Mesendoderm (in vitro differentiated cells): ENCODE measurements at regions not wholly inside any gene's neighbourhood (a gene's known extent, or its start where the extent isn't known, plus 50 kb on each side); places are given as distances from the start of the nearest gene placed in this dataset.

Experiments
- DNase-seq: peaks from one replicate; pipeline ENCODE4 v3.0.0; 2013
- H2AK5ac ChIP-seq: 2 replicates; pipeline ENCODE4 v1.6.1; 2013; ENCODE audit warnings: low read length, inconsistent platforms
- H2BK120ac ChIP-seq: 2 replicates; pipeline ENCODE4 v1.6.1; 2013; ENCODE audit warnings: low read depth, mild to moderate bottlenecking, low read length, moderate library complexity, mixed read lengths
- H2BK15ac ChIP-seq: replicated peaks from 2 replicates; pipeline ENCODE4 v1.6.1; 2013; ENCODE audit warnings: low read depth, mild to moderate bottlenecking, moderate library complexity
- H2BK5ac ChIP-seq: 2 replicates; pipeline ENCODE4 v1.6.1; 2013; ENCODE audit warnings: low read length, inconsistent platforms
- H3K18ac ChIP-seq: 2 replicates; pipeline ENCODE4 v1.6.1; 2013; ENCODE audit warnings: mild to moderate bottlenecking, low read length, mixed read lengths
- H3K23ac ChIP-seq: one replicate; pipeline ENCODE4 v1.6.1; 2013; ENCODE audit warnings: low read length
- H3K27ac ChIP-seq: 2 replicates; pipeline ENCODE4 v1.5.1; 2013; ENCODE audit warnings: low read depth, mild to moderate bottlenecking, inconsistent platforms, low read length, moderate library complexity
- H3K27me3 ChIP-seq: 2 replicates; pipeline ENCODE4 v1.6.1; 2013; ENCODE audit warnings: low read length, control low read depth, mild to moderate bottlenecking, inconsistent platforms; ENCODE audit not compliant: insufficient read depth, poor library complexity
- H3K36me3 ChIP-seq: 2 replicates; pipeline ENCODE4 v1.6.1; 2013; ENCODE audit warnings: low read length, inconsistent platforms; ENCODE audit not compliant: control insufficient read depth, insufficient read depth
- H3K4ac ChIP-seq: one replicate; pipeline ENCODE4 v1.6.1; 2013; ENCODE audit warnings: low read depth, mild to moderate bottlenecking, low read length, moderate library complexity
- H3K4me1 ChIP-seq: 2 replicates; pipeline ENCODE4 v1.6.1; 2013; ENCODE audit warnings: low read depth, low read length, inconsistent platforms; ENCODE audit not compliant: control insufficient read depth
- H3K4me2 ChIP-seq: 2 replicates; pipeline ENCODE4 v1.6.1; 2013; ENCODE audit warnings: low read length
- H3K4me3 ChIP-seq: 2 replicates; pipeline ENCODE4 v1.5.1; 2013; ENCODE audit warnings: mild to moderate bottlenecking, low read length
- H3K56ac ChIP-seq: one replicate; pipeline ENCODE4 v1.6.1; 2013; ENCODE audit warnings: low read length
- H3K79me1 ChIP-seq: 2 replicates; pipeline ENCODE4 v1.6.1; 2013; ENCODE audit warnings: low read length, inconsistent platforms
- H3K79me2 ChIP-seq: 2 replicates; pipeline ENCODE4 v1.6.1; 2013; ENCODE audit warnings: mild to moderate bottlenecking, low read length; ENCODE audit not compliant: control insufficient read depth, insufficient read depth
- H3K9ac ChIP-seq: 2 replicates; pipeline ENCODE4 v1.6.1; 2013; ENCODE audit warnings: low read length, inconsistent platforms
- H4K5ac ChIP-seq: one replicate; pipeline ENCODE4 v1.6.1; 2013; ENCODE audit warnings: low read length
- H4K8ac ChIP-seq: one replicate; pipeline ENCODE4 v1.6.1; 2013; ENCODE audit warnings: low read depth, mild to moderate bottlenecking, control low read depth, low read length, moderate library complexity
- WGBS: extraction: QIAGEN DNeasy Blood & Tissue Kit; methylation state at CpG from one replicate; pipeline ENCODE4 v1.1.7; 2013; ENCODE audit warnings: low lambda C conversion rate, missing lambda C conversion rate; ENCODE audit not compliant: insufficient coverage; ENCODE audit errors: extremely low coverage; 5-methylcytosine and 5-hydroxymethylcytosine counted together

GRCh38 chr5:27814983-27815382, 776.6 kb upstream of the CDH9 start:
- H2AK5ac ChIP-seq = no peak overlapping the region
- no peak overlapping the region for H3K4me2 ChIP-seq
- H3K4me3 ChIP-seq = no peak overlapping the region
- H3K36me3 ChIP-seq = no peaks in the 10 kb centered on the region
- no peak overlapping the region for H3K27ac ChIP-seq
- H3K4me1 ChIP-seq = no peaks in the 10 kb centered on the region
- DNase-seq = no peak
- H2BK120ac ChIP-seq = no peak overlapping the region
- no peaks in the 10 kb centered on the region for H3K27me3 ChIP-seq
- H3K4ac ChIP-seq = no peak overlapping the region
- no peak overlapping the region for H4K5ac ChIP-seq
- no peak overlapping the region for H3K23ac ChIP-seq
- H3K9ac ChIP-seq = no peak overlapping the region
- H3K79me2 ChIP-seq = no peaks in the 10 kb centered on the region
- no peak overlapping the region for H3K56ac ChIP-seq
- no peak overlapping the region for H4K8ac ChIP-seq
- no peak overlapping the region for H2BK15ac ChIP-seq
- no peak overlapping the region for H2BK5ac ChIP-seq
- no peaks in the 10 kb centered on the region for H3K79me1 ChIP-seq
- H3K18ac ChIP-seq = no peak overlapping the region
- WGBS = no CpG with 5 or more reads among the region's 1 CpG

- Histone ChIP-seq H3K79me1 (no peaks in the 10 kb centered on the region), H3K4me1 (no peaks in the 10 kb centered on the region), H3K56ac (no peak overlapping the region), H2BK120ac (no peak overlapping the region), H4K5ac (no peak overlapping the region), H2BK15ac (no peak overlapping the region), H3K23ac (no peak overlapping the region), H3K27me3 (no peaks in the 10 kb centered on the region), H3K36me3 (no peaks in the 10 kb centered on the region), H3K9ac (no peak overlapping the region), H3K4me3 (no peak overlapping the region), H3K18ac (no peak overlapping the region), H4K8ac (no peak overlapping the region), H3K27ac (no peak overlapping the region), H3K79me2 (no peaks in the 10 kb centered on the region), H3K4ac (no peak overlapping the region), H3K4me2 (no peak overlapping the region), H2BK5ac (no peak overlapping the region), H2AK5ac (no peak overlapping the region)
- DNase-seq = no peak
- WGBS = no CpG with 5 or more reads among the region's 1 CpG
Measured at GRCh38 chr5:27814286-27814685, 775.9 kb upstream of the CDH9 start.

- Histone ChIP-seq H3K27ac (no peak overlapping the region), H2BK120ac (no peak overlapping the region), H3K4me1 (no peaks in the 10 kb centered on the region), H3K27me3 (no peaks in the 10 kb centered on the region), H3K79me1 (no peaks in the 10 kb centered on the region), H2AK5ac (no peak overlapping the region), H4K8ac (no peak overlapping the region), H3K36me3 (no peaks in the 10 kb centered on the region), H3K23ac (no peak overlapping the region), H3K4me2 (no peak overlapping the region), H2BK15ac (no peak overlapping the region), H3K9ac (no peak overlapping the region), H3K18ac (no peak overlapping the region), H3K56ac (no peak overlapping the region), H3K79me2 (no peaks in the 10 kb centered on the region), H4K5ac (no peak overlapping the region), H3K4ac (no peak overlapping the region), H2BK5ac (no peak overlapping the region), H3K4me3 (no peak overlapping the region)
- no CpG with 5 or more reads among the region's 5 CpGs for WGBS
- DNase-seq = no peak
Measured at GRCh38 chr5:27810458-27810857, 772.1 kb upstream of the CDH9 start.

- Histone ChIP-seq H2BK120ac (no peak overlapping the region), H4K8ac (no peak overlapping the region), H2BK5ac (no peak overlapping the region), H3K4me2 (no peak overlapping the region), H3K9ac (no peak overlapping the region), H3K27me3 (no peaks in the 10 kb centered on the region), H2AK5ac (no peak overlapping the region), H3K27ac (no peak overlapping the region), H3K23ac (no peak overlapping the region), H3K79me2 (no peaks in the 10 kb centered on the region), H3K36me3 (no peaks in the 10 kb centered on the region), H2BK15ac (no peak overlapping the region), H3K4ac (no peak overlapping the region), H3K18ac (no peak overlapping the region), H4K5ac (no peak overlapping the region), H3K56ac (no peak overlapping the region), H3K79me1 (no peaks in the 10 kb centered on the region), H3K4me1 (no peaks in the 10 kb centered on the region), H3K4me3 (no peak overlapping the region)
- WGBS = no CpG with 5 or more reads among the region's 1 CpG
- DNase-seq = no peak
Measured at GRCh38 chr5:27797220-27797619, 758.8 kb upstream of the CDH9 start.

- no peak overlapping the region for H3K27ac ChIP-seq
- no peak overlapping the region for H2AK5ac ChIP-seq
- H3K36me3 ChIP-seq = no peaks in the 10 kb centered on the region
- H3K56ac ChIP-seq = no peak overlapping the region
- no CpG with 5 or more reads among the region's 2 CpGs for WGBS
- no peak overlapping the region for H3K18ac ChIP-seq
- H2BK120ac ChIP-seq = no peak overlapping the region
- no peaks in the 10 kb centered on the region for H3K79me1 ChIP-seq
- no peak overlapping the region for H3K23ac ChIP-seq
- no peak overlapping the region for H4K5ac ChIP-seq
- H3K4me1 ChIP-seq = no peaks in the 10 kb centered on the region
- no peak overlapping the region for H3K4me2 ChIP-seq
- H3K27me3 ChIP-seq = no peaks in the 10 kb centered on the region
- no peak overlapping the region for H2BK15ac ChIP-seq
- H3K4ac ChIP-seq = no peak overlapping the region
- no peak overlapping the region for H3K9ac ChIP-seq
- no peak overlapping the region for H3K4me3 ChIP-seq
- no peak overlapping the region for H4K8ac ChIP-seq
- DNase-seq = no peak
- no peak overlapping the region for H2BK5ac ChIP-seq
- H3K79me2 ChIP-seq = no peaks in the 10 kb centered on the region
Measured at GRCh38 chr5:27788184-27788583, 749.8 kb upstream of the CDH9 start.

- Histone ChIP-seq H3K79me2 (no peaks in the 10 kb centered on the region), H3K56ac (no peak overlapping the region), H3K4me3 (no peak overlapping the region), H4K5ac (no peak overlapping the region), H3K9ac (no peak overlapping the region), H3K4me2 (no peak overlapping the region), H3K27me3 (no peaks in the 10 kb centered on the region), H3K36me3 (no peaks in the 10 kb centered on the region), H3K4me1 (no peaks in the 10 kb centered on the region), H3K18ac (no peak overlapping the region), H2AK5ac (no peak overlapping the region), H3K4ac (no peak overlapping the region), H3K27ac (no peak overlapping the region), H2BK15ac (no peak overlapping the region), H4K8ac (no peak overlapping the region), H2BK120ac (no peak overlapping the region), H3K79me1 (no peaks in the 10 kb centered on the region), H3K23ac (no peak overlapping the region), H2BK5ac (no peak overlapping the region)
- no peak for DNase-seq
- WGBS = no CpG with 5 or more reads among the region's 1 CpG
Measured at GRCh38 chr5:27784317-27784716, 745.9 kb upstream of the CDH9 start.
